ENCODE measurements at regions not wholly inside any gene's neighbourhood (a gene's known extent, or its start where the extent isn't known, plus 50 kb on each side); places are given as distances from the start of the nearest gene placed in this dataset.

DNA sequence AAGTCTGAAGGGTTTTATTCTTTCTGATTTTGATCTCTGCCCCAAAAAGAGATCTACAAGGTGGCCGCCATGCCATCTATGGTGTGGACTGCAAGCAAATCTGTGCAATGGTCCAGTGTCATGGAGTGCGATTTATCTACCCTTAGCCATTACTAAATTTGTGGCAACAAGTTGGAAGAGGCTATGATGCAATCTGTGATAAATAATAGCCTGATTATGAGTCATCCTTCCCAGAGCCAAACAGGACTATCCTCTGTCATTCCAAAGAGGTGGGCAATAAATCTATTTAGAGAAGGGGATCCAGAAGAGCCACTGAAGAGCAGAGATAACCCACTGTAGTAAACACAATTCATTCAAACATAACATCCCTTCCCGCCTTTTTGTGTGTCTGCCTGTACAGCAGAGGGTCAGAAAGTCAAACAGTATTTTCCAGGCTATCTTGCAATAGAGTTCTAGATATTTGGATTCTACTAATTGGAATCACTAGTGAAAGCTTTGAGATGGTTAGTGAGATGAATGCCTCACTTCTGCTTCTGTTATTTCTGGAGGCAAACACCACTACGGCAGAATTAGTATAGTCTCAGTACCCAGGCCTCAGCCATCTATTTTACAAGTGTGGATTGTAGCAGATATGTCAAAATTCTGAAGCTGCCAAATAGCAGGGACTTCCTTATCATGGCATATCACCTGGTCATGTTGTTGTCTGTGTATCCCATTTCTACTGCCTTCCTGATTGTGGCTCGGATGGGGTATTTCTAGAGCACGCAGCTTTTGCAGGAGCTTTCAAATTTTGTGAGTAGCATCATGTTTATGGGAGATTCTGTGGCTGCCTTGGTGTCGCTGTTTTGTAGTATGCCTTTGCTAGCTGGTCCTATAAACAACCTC is 192.0 kb downstream of the SMIM20 start:
- H2AFZ ChIP-seq (ENCODE audit: low read depth) = no peak overlapping the region
- TF ChIP-seq, protein P1, sequence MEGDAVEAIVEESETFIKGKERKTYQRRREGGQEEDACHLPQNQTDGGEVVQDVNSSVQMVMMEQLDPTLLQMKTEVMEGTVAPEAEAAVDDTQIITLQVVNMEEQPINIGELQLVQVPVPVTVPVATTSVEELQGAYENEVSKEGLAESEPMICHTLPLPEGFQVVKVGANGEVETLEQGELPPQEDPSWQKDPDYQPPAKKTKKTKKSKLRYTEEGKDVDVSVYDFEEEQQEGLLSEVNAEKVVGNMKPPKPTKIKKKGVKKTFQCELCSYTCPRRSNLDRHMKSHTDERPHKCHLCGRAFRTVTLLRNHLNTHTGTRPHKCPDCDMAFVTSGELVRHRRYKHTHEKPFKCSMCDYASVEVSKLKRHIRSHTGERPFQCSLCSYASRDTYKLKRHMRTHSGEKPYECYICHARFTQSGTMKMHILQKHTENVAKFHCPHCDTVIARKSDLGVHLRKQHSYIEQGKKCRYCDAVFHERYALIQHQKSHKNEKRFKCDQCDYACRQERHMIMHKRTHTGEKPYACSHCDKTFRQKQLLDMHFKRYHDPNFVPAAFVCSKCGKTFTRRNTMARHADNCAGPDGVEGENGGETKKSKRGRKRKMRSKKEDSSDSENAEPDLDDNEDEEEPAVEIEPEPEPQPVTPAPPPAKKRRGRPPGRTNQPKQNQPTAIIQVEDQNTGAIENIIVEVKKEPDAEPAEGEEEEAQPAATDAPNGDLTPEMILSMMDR (conservative IDR thresholded peaks at IDR 0.05; ENCODE audit: low read depth, low read length) = no peak
- no peak overlapping the region for H3K27ac ChIP-seq
- H3K4me3 ChIP-seq (IDR thresholded peaks at IDR 0.05; ENCODE audit: insufficient read depth, low read depth, low read length) = no peak overlapping the region
- H3K27me3 ChIP-seq (ENCODE audit: insufficient read depth, low read depth) = no peaks in the 10 kb centered on the region
- no peaks in the 10 kb centered on the region for H3K4me1 ChIP-seq (ENCODE audit: low read depth, poor library complexity, severe bottlenecking)
- no peaks in the 10 kb centered on the region for H3K79me2 ChIP-seq (ENCODE audit: insufficient read depth, low read depth)
- no peaks in the 10 kb centered on the region for H4K20me1 ChIP-seq (ENCODE audit: insufficient read depth)
- no peaks in the 10 kb centered on the region for H3K36me3 ChIP-seq (ENCODE audit: insufficient read depth)
- H3K4me2 ChIP-seq = no peak overlapping the region
- H3K9ac ChIP-seq = no peak overlapping the region

DNA sequence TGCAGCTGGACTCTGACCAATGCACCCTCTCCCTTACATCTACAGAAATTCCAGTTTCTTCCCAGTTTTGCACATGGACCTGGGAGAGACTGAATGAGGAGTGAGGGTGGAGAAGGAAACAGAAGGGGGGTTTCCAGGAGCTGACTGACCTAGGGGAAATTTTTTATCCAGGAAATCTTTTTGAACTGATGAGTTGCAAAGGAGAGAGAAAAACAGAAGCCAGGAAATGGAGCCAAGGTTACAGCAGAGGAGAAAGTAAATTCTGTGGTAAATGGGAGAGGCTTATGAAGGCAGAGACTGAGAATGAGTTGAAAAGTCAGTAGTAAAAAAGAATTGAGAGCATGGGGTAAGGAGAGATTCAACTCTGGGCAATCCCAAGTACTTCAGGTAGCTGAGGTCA is 192.8 kb downstream of the SMIM20 start:
- Histone ChIP-seq H3K4me3 (IDR thresholded peaks at IDR 0.05; ENCODE audit: insufficient read depth, low read depth, low read length) (no peak overlapping the region), H3K4me2 (no peak overlapping the region), H3K79me2 (ENCODE audit: insufficient read depth, low read depth) (no peaks in the 10 kb centered on the region), H4K20me1 (ENCODE audit: insufficient read depth) (no peaks in the 10 kb centered on the region), H3K27me3 (ENCODE audit: insufficient read depth, low read depth) (no peaks in the 10 kb centered on the region), H3K27ac (no peak overlapping the region), H3K9ac (no peak overlapping the region), H3K36me3 (ENCODE audit: insufficient read depth) (no peaks in the 10 kb centered on the region), H2AFZ (ENCODE audit: low read depth) (no peak overlapping the region), H3K4me1 (ENCODE audit: low read depth, poor library complexity, severe bottlenecking) (no peaks in the 10 kb centered on the region)
- TF ChIP-seq, protein P1 (conservative IDR thresholded peaks at IDR 0.05; ENCODE audit: low read depth, low read length) = no peak

GRCh38 chr4:26108054-26108453 is 194.0 kb downstream of the SMIM20 start:
- Histone ChIP-seq H3K9ac (no peak overlapping the region), H3K27me3 (ENCODE audit: insufficient read depth, low read depth) (no peaks in the 10 kb centered on the region), H2AFZ (ENCODE audit: low read depth) (no peak overlapping the region), H3K79me2 (ENCODE audit: insufficient read depth, low read depth) (no peaks in the 10 kb centered on the region), H3K36me3 (ENCODE audit: insufficient read depth) (no peaks in the 10 kb centered on the region), H3K27ac (no peak overlapping the region), H4K20me1 (ENCODE audit: insufficient read depth) (no peaks in the 10 kb centered on the region), H3K4me1 (ENCODE audit: low read depth, poor library complexity, severe bottlenecking) (no peaks in the 10 kb centered on the region), H3K4me2 (no peak overlapping the region), H3K4me3 (IDR thresholded peaks at IDR 0.05; ENCODE audit: insufficient read depth, low read depth, low read length) (no peak overlapping the region)
- TF ChIP-seq, protein P1 (conservative IDR thresholded peaks at IDR 0.05; ENCODE audit: low read depth, low read length) = no peak

GRCh38 chr4:26110493-26110892 is 196.5 kb downstream of the SMIM20 start:
- no peaks in the 10 kb centered on the region for H3K36me3 ChIP-seq (ENCODE audit: insufficient read depth)
- H3K27ac ChIP-seq = no peak overlapping the region
- no peak overlapping the region for H3K4me3 ChIP-seq (IDR thresholded peaks at IDR 0.05; ENCODE audit: insufficient read depth, low read depth, low read length)
- no peaks in the 10 kb centered on the region for H3K27me3 ChIP-seq (ENCODE audit: insufficient read depth, low read depth)
- no peaks in the 10 kb centered on the region for H3K79me2 ChIP-seq (ENCODE audit: insufficient read depth, low read depth)
- H3K9ac ChIP-seq = no peak overlapping the region
- H2AFZ ChIP-seq (ENCODE audit: low read depth) = no peak overlapping the region
- H4K20me1 ChIP-seq (ENCODE audit: insufficient read depth) = no peaks in the 10 kb centered on the region
- H3K4me1 ChIP-seq (ENCODE audit: low read depth, poor library complexity, severe bottlenecking) = no peaks in the 10 kb centered on the region
- TF ChIP-seq, protein P1 (conservative IDR thresholded peaks at IDR 0.05; ENCODE audit: low read depth, low read length) = no peak
- no peak overlapping the region for H3K4me2 ChIP-seq

Measured in KMS-11 (cell line).